Ovary (tissue), 7 donors: ENCODE measurements at regions not wholly inside any gene's neighbourhood (a gene's known extent, or its start where the extent isn't known, plus 50 kb on each side); places are given as distances from the start of the nearest gene placed in this dataset.

Experiments
- DNase-seq, 5 donors: peaks; one replicate each; pipeline ENCODE4 v3.0.0-alpha.2; 2019 to 2020
- H3K27ac ChIP-seq, 2 donors: fragments of 200-600 bp; one replicate each; pipeline versions ENCODE4 v1.5.1 to v1.8.0; 2019 to 2022
- H3K27me3 ChIP-seq: fragments of 200-600 bp; one replicate; pipeline ENCODE4 v1.8.0; 2022
- H3K36me3 ChIP-seq: fragments of 200-600 bp; sonication (generic); one replicate; pipeline ENCODE4 v1.5.1; 2019
- H3K4me1 ChIP-seq: one replicate; pipeline ENCODE4 v1.8.1; 2013; ENCODE audit warnings: mild to moderate bottlenecking, moderate library complexity; ENCODE audit not compliant: insufficient read depth
- H3K4me3 ChIP-seq: fragments of 200-600 bp; sonication (generic); one replicate; pipeline ENCODE4 v1.5.1; 2017
- H3K9me3 ChIP-seq, 2 donors: fragments of 200-600 bp in 1 of 2; sonication (generic) in 1 of 2; one replicate each; pipeline versions ENCODE4 v1.5.1 to v1.8.1; 2013 to 2019; ENCODE audit warnings: mild to moderate bottlenecking in 1 of 2, moderate library complexity in 1 of 2
- EP300 ChIP-seq: sonication (generic); formaldehyde crosslinking; IDR thresholded peaks from one replicate; pipeline ENCODE4 v1.6.1; 2017; ENCODE audit warnings: antibody characterized with exemption
- POLR2A ChIP-seq: fragments of 450-650 bp; IDR thresholded peaks from one replicate; pipeline ENCODE4 v1.6.1; 2017; ENCODE audit warnings: antibody characterized with exemption, mild to moderate bottlenecking, moderate library complexity
- whole genome bisulfite sequencing, 3 donors: extraction: QIAGEN DNeasy Blood & Tissue Kit in 1 of 3; methylation state at CpG; one replicate each; pipeline versions ENCODE4 v1.1.5 to v1.1.7; 2013 to 2017; 5-methylcytosine and 5-hydroxymethylcytosine counted together
- intact Hi-C, 4 donors: fragments of 100-400 bp; cut with DNase I; formaldehyde crosslinking; loops; one replicate each; pipeline versions ENCODE4 v1.11.0 to v1.15.1; 2022 to 2023
- TF ChIP-seq, protein P1 (sequence below), 3 donors: fragments of 450-650 bp in 2 of 3; fragments of 200-600 bp in 1 of 3; IDR thresholded peaks; one replicate each; pipeline versions ENCODE4 v1.5.1 to v1.8.0; 2016 to 2022; ENCODE audit warnings: antibody characterized with exemption in 3 of 3, mild to moderate bottlenecking in 1 of 3
- donor health status: DM: no; HTN: no; CAD: no; lungs with moderate emphysema.
- donor health status: DM: no; HTN: no; CAD: no.
- donor health status: Bipolar disorder and iron deficiency.
- donor health status: DM: no; HTN: no; CAD: no.
- donor health status: DM: yes; HTN: yes; CAD: no.

DNA sequence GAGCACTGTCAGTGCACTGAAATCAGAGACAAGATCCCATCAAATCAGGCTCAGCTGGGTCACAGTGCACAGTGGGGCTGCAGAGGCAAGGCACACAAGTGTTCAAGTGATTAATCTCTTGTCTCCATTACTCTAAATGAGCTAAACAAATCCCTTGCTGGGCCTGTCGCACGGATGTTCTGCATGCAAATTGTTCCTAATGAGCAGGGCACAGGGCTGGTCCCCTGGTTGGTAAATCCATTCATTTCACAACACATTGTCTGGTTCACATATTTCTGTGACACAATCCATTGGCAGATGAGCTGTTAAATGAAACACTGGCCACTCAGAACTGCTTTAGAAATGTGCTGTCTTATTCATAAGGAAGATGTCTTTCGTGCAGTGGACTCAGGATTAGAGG lies 167.9 kb upstream of the BRINP1 start:
- WGBS, 3 donors, result 47 to 49% (median 47%) methylated on average over 3 of the region's 3 CpGs
- no peaks in the 10 kb centered on the region for H3K9me3 ChIP-seq
- intact Hi-C loops, result no loop called here

DNA sequence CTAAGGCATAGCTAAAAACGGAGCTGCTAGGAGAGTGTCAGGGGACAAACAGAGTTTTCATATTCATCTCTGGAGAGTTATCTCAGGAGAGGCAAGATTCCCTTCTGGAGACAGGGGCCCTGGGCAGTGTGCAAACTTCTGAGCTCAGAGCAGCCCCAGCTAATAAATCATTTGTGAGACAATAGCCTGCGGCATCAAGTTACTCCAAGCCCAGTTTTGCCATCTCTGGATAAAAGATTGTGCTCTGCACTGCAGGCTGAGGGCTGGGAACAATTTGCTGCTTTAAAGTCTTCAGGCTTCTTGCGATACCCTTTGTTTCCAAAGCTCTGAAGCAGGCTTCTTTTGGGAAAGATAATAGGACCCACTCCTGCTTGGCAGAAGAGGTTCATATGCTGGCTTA lies 164.3 kb upstream of the BRINP1 start:
- DNase-seq, result no peak
- intact Hi-C loops, result no loop called here
- WGBS, 3 donors, result 12 to 16% (median 12%) methylated on average over 3 of the region's 3 CpGs

More for the DNA sequence above, 167.9 kb upstream of the BRINP1 start:
- no peak for DNase-seq
- no peak overlapping the region for H3K4me3 ChIP-seq
- no peaks in the 10 kb centered on the region for H3K27me3 ChIP-seq
- H3K27ac ChIP-seq, result no peak overlapping the region
- TF ChIP-seq POLR2A (no peak), EP300 (no peak)
- TF ChIP-seq, protein P1, sequence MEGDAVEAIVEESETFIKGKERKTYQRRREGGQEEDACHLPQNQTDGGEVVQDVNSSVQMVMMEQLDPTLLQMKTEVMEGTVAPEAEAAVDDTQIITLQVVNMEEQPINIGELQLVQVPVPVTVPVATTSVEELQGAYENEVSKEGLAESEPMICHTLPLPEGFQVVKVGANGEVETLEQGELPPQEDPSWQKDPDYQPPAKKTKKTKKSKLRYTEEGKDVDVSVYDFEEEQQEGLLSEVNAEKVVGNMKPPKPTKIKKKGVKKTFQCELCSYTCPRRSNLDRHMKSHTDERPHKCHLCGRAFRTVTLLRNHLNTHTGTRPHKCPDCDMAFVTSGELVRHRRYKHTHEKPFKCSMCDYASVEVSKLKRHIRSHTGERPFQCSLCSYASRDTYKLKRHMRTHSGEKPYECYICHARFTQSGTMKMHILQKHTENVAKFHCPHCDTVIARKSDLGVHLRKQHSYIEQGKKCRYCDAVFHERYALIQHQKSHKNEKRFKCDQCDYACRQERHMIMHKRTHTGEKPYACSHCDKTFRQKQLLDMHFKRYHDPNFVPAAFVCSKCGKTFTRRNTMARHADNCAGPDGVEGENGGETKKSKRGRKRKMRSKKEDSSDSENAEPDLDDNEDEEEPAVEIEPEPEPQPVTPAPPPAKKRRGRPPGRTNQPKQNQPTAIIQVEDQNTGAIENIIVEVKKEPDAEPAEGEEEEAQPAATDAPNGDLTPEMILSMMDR (IDR thresholded peaks at IDR 0.05), result no peak
- no peaks in the 10 kb centered on the region for H3K4me1 ChIP-seq
- no peaks in the 10 kb centered on the region for H3K36me3 ChIP-seq

DNA sequence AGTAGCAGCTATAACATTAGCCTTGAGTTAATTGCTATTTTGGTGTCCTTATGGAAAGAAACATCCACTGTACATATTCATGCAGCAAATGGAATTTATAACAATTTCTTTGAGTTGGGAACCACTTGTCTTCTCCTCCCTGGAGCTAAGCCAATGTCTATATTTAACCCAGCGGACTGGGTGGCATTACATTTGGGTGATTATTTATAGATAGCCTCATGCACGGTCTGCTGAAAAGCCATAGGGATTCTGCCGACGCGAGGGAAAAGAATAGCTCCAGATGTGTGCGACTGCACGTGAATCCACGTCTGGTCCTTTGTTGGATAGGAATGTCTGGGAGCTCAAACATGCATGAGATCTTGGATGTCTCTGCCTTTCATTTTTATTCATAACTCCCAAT lies 157.5 kb upstream of the BRINP1 start:
- no peak for DNase-seq
- TF ChIP-seq EP300 (no peak), POLR2A (no peak)
- TF ChIP-seq, protein P1 (IDR thresholded peaks at IDR 0.05), result no peak
- no peaks in the 10 kb centered on the region for H3K36me3 ChIP-seq
- H3K4me3 ChIP-seq, result no peak overlapping the region
- no peaks in the 10 kb centered on the region for H3K27me3 ChIP-seq
- H3K4me1 ChIP-seq, result no peaks in the 10 kb centered on the region
- no peaks in the 10 kb centered on the region for H3K9me3 ChIP-seq
- intact Hi-C loops, result no loop called here
- no peak overlapping the region for H3K27ac ChIP-seq
- WGBS, 3 donors, result 75 to 77% (median 76%) methylated on average over 8 of the region's 8 CpGs

More for the DNA sequence above, 164.3 kb upstream of the BRINP1 start:
- H3K27ac ChIP-seq, result no peak overlapping the region
- no peaks in the 10 kb centered on the region for H3K4me1 ChIP-seq
- H3K4me3 ChIP-seq, result no peak overlapping the region
- TF ChIP-seq POLR2A, result no peak
- TF ChIP-seq, protein P1 (IDR thresholded peaks at IDR 0.05), result no peak
- no peak for TF ChIP-seq EP300
- no peaks in the 10 kb centered on the region for H3K36me3 ChIP-seq
- no peaks in the 10 kb centered on the region for H3K27me3 ChIP-seq
- H3K9me3 ChIP-seq, result no peaks in the 10 kb centered on the region

- Histone ChIP-seq H3K27ac (no peak overlapping the region), H3K27me3 (no peaks in the 10 kb centered on the region), H3K9me3 (no peaks in the 10 kb centered on the region), H3K4me3 (no peak overlapping the region), H3K36me3 (no peaks in the 10 kb centered on the region), H3K4me1 (no peaks in the 10 kb centered on the region)
- no peak for DNase-seq
- intact Hi-C loops, result no loop called here
- WGBS, 3 donors, result 59% methylated on average over 1 of the region's 1 CpG
- TF ChIP-seq EP300 (no peak), POLR2A (no peak)
- TF ChIP-seq, protein P1 (IDR thresholded peaks at IDR 0.05), result no peak
These were observed 154.3 kb upstream of the BRINP1 start for GRCh38 chr9:119523508-119523907.

GRCh38 chr9:119522381-119522780 lies 153.1 kb upstream of the BRINP1 start:
- WGBS, 3 donors, result 73 to 86% (median 75%) methylated on average over 2 of the region's 2 CpGs

More at GRCh38 chr9:119522381-119522780, 153.1 kb upstream of the BRINP1 start:
- no peak overlapping the region for H3K27ac ChIP-seq
- no peak for TF ChIP-seq POLR2A
- no peak for TF ChIP-seq EP300
- TF ChIP-seq, protein P1 (IDR thresholded peaks at IDR 0.05), result no peak
- intact Hi-C loops, result no loop called here
- no peaks in the 10 kb centered on the region for H3K27me3 ChIP-seq
- no peak overlapping the region for H3K4me3 ChIP-seq
- no peaks in the 10 kb centered on the region for H3K36me3 ChIP-seq
- DNase-seq, result no peak
- H3K4me1 ChIP-seq, result no peaks in the 10 kb centered on the region
- H3K9me3 ChIP-seq, result no peaks in the 10 kb centered on the region
